Bone marrow (tissue), 2 donors: ENCODE measurements at regions not wholly inside any gene's neighbourhood (a gene's known extent, or its start where the extent isn't known, plus 50 kb on each side); places are given as distances from the start of the nearest gene placed in this dataset.

Experiments used
- DNase-seq, 2 donors: peaks; one replicate each; lab custom pipeline; 2025; lab: John Stamatoyannopoulos, UW

GRCh38 chr7:72524037-72524436 lies 111.9 kb upstream of the CALN1 start:
- DNase-seq, result no peak

GRCh38 chr7:72504061-72504706 lies 92.0 kb upstream of the CALN1 start:
- DNase-seq, result no peak

GRCh38 chr7:72503644-72504043 lies 91.5 kb upstream of the CALN1 start:
- DNase-seq, result no peak

- DNase-seq, result no peak
Observed at GRCh38 chr7:72494807-72495206, 82.7 kb upstream of the CALN1 start.

GRCh38 chr7:72493850-72494661 lies 81.9 kb upstream of the CALN1 start:
- DNase-seq, result peak; percentile 14 to 42

- no peak for DNase-seq
Observed at GRCh38 chr7:72492461-72493065, 80.4 kb upstream of the CALN1 start.

- no peak for DNase-seq
Observed at GRCh38 chr7:72490301-72490700, 78.2 kb upstream of the CALN1 start.

- DNase-seq, result no peak
Observed at GRCh38 chr7:72481934-72482333, 69.8 kb upstream of the CALN1 start.

GRCh38 chr7:72476608-72477305 lies 64.6 kb upstream of the CALN1 start:
- no peak for DNase-seq

- DNase-seq, result no peak
Observed at GRCh38 chr7:72467237-72467636, 55.1 kb upstream of the CALN1 start.

GRCh38 chr7:72466797-72467196 lies 54.7 kb upstream of the CALN1 start:
- DNase-seq, result no peak

- no peak for DNase-seq
Observed at GRCh38 chr7:72465521-72465920, 53.4 kb upstream of the CALN1 start.

- DNase-seq, result no peak
Observed at GRCh38 chr7:72462311-72462710, 50.2 kb upstream of the CALN1 start.
